ENCODE measurements at regions not wholly inside any gene's neighbourhood (a gene's known extent, or its start where the extent isn't known, plus 50 kb on each side); places are given as distances from the start of the nearest gene placed in this dataset.

- Mint-ChIP-seq H3K27me3 (ENCODE audit: low read depth) (no peaks in the 10 kb centered on the region), H3K27ac (no peak overlapping the region), H3K4me1 (no peaks in the 10 kb centered on the region), H3K36me3 (no peaks in the 10 kb centered on the region), H3K4me3 (no peak overlapping the region), H3K9me3 (no peaks in the 10 kb centered on the region)
- POLR2A ChIA-PET: no interaction called here
- no peak for TF ChIP-seq ATF1 (CRISPR knock-in tag; IDR thresholded peaks at IDR 0.05)
- no peak for TF ChIP-seq ZBTB21 (CRISPR knock-in tag; IDR thresholded peaks at IDR 0.05; ENCODE audit: borderline replicate concordance)
- TF ChIP-seq KAT7 (CRISPR knock-in tag; IDR thresholded peaks at IDR 0.05; ENCODE audit: borderline replicate concordance): no peak
- ATAC-seq: no peak
- no peak for DNase-seq (ENCODE audit: low spot score)
- CTCF ChIA-PET: no interaction called here
Observed at GRCh38 chr3:171548917-171549316, 88.7 kb upstream of the TNIK start.

- no peak for TF ChIP-seq FOXP1 (CRISPR knock-in tag; IDR thresholded peaks at IDR 0.05; ENCODE audit: borderline replicate concordance)
- no peak for TF ChIP-seq ZNF317 (CRISPR knock-in tag; IDR thresholded peaks at IDR 0.05; ENCODE audit: borderline replicate concordance, low read depth)
- no peak for TF ChIP-seq AFF4 (CRISPR knock-in tag; IDR thresholded peaks at IDR 0.05; ENCODE audit: borderline replicate concordance)
- TF ChIP-seq ZNF532 (CRISPR knock-in tag; IDR thresholded peaks at IDR 0.05; ENCODE audit: borderline replicate concordance): no peak
- TF ChIP-seq ZNF425 (CRISPR knock-in tag; conservative IDR thresholded peaks at IDR 0.05): no peak
- no peak for TF ChIP-seq TP53 (CRISPR knock-in tag; IDR thresholded peaks at IDR 0.05)
- TF ChIP-seq ZNF423 (CRISPR knock-in tag; IDR thresholded peaks at IDR 0.05): no peak
- no peak for TF ChIP-seq HMGXB4 (CRISPR knock-in tag; IDR thresholded peaks at IDR 0.05)
- no peak for TF ChIP-seq SOX15 (CRISPR knock-in tag; IDR thresholded peaks at IDR 0.05)
- no peak for TF ChIP-seq ZNF671 (CRISPR knock-in tag; IDR thresholded peaks at IDR 0.05)
- TF ChIP-seq SMAD4 (CRISPR knock-in tag; IDR thresholded peaks at IDR 0.05): no peak
- no peak for TF ChIP-seq CDX4 (CRISPR knock-in tag; IDR thresholded peaks at IDR 0.05; ENCODE audit: borderline replicate concordance)
- ChIA-PET POLR2A (interaction anchor here (0.5 kb wide), 1 partner anchor 79 kb away, joined by 3 read pairs; no protein-coding TSS in a partner anchor), CTCF (interaction anchor here (1.1 to 1.3 kb wide), 2 partner anchors 91 to 430 kb away, joined by 4 read pairs; no protein-coding TSS in a partner anchor)
- Mint-ChIP-seq H3K36me3 (no peaks in the 10 kb centered on the region), H3K4me1 (no peaks in the 10 kb centered on the region), H3K9me3 (no peaks in the 10 kb centered on the region), H3K27me3 (ENCODE audit: low read depth) (no peaks in the 10 kb centered on the region), H3K27ac (no peak overlapping the region), H3K4me3 (no peak overlapping the region)
- DNase-seq (ENCODE audit: low spot score) (no peak), ATAC-seq (peak; percentile 66)
Observed at GRCh38 chr3:171543759-171544300, 83.6 kb upstream of the TNIK start.

Data from WTC11 (cell line).